PC-3 (cell line): ENCODE measurements at regions not wholly inside any gene's neighbourhood (a gene's known extent, or its start where the extent isn't known, plus 50 kb on each side); places are given as distances from the start of the nearest gene placed in this dataset.

ENCODE experiments used
- ATAC-seq: fragments of 200-7000 bp; cut with Tn5 transposase; 2 replicates; pipeline ENCODE4 v1.9.1; 2020; ENCODE audit warnings: mild to moderate bottlenecking, moderate library complexity
- BruUV-seq: library from RNA; stranded (reverse); fragments of 400-500 nt; replicated peaks from 2 replicates; lab custom pipeline; 2021; lab: Mats Ljungman, UMichigan
- CTCF ChIA-PET: fragments of 300-600 bp; sonication (Branson Sonifier 250); formaldehyde crosslinking; loops from one replicate; lab custom pipeline; 2022; ENCODE audit warnings: antibody characterized with exemption; lab: Charles Lee
- POLR2A ChIA-PET: fragments of 300-600 bp; sonication (Branson Sonifier 250); formaldehyde crosslinking; loops from one replicate; lab custom pipeline; 2022; ENCODE audit warnings: antibody characterized with exemption; ENCODE audit not compliant: unreplicated experiment; lab: Charles Lee
- DNase-seq: peaks from one replicate; pipeline ENCODE4 v3.0.0-alpha.2; 2015
- H2AFZ ChIP-seq: fragments of 300-600 bp; sonication (generic); 2 replicates; pipeline ENCODE4 v1.6.0; 2016; ENCODE audit warnings: antibody characterized with exemption, low read length
- H3F3A ChIP-seq: fragments of 300-600 bp; sonication (generic); one replicate; pipeline ENCODE4 v1.6.0; 2017; ENCODE audit warnings: antibody characterized with exemption, low read length, control low read depth, mild to moderate bottlenecking; ENCODE audit not compliant: unreplicated experiment
- H3K27ac ChIP-seq: fragments of 300-600 bp; sonication (generic); 2 replicates; pipeline ENCODE4 v1.5.1; 2016; ENCODE audit warnings: mild to moderate bottlenecking, low read length
- H3K27me3 ChIP-seq: fragments of 300-600 bp; sonication (generic); 2 replicates; pipeline ENCODE4 v1.6.1; 2016; ENCODE audit warnings: low read length, mixed read lengths
- H3K36me3 ChIP-seq: fragments of 300-600 bp; sonication (generic); 2 replicates; pipeline ENCODE4 v1.6.1; 2016; ENCODE audit warnings: low read depth, mixed run types, low read length, mixed read lengths
- H3K4me1 ChIP-seq: fragments of 300-600 bp; sonication (generic); 2 replicates; pipeline ENCODE4 v1.5.1; 2016; ENCODE audit warnings: low read length; ENCODE audit not compliant: insufficient read depth
- H3K4me2 ChIP-seq: fragments of 300-600 bp; sonication (generic); 2 replicates; pipeline ENCODE4 v1.6.0; 2016; ENCODE audit warnings: low read length
- H3K4me3 ChIP-seq: fragments of 300-600 bp; sonication (generic); 2 replicates; pipeline ENCODE4 v1.5.1; 2016; ENCODE audit warnings: mild to moderate bottlenecking, low read length, mixed read lengths
- H3K79me2 ChIP-seq: fragments of 300-600 bp; sonication (generic); 2 replicates; pipeline ENCODE4 v1.6.1; 2017; ENCODE audit warnings: low read length, mixed read lengths
- H3K9ac ChIP-seq: fragments of 300-600 bp; sonication (generic); 2 replicates; pipeline ENCODE4 v1.6.0; 2016; ENCODE audit warnings: mild to moderate bottlenecking, low read length
- H3K9me2 ChIP-seq: fragments of 300-600 bp; sonication (generic); replicated peaks from 2 replicates; pipeline ENCODE4 v1.6.1; 2016; ENCODE audit warnings: mixed run types, low read length, mixed read lengths
- H3K9me3 ChIP-seq: fragments of 300-600 bp; sonication (generic); 2 replicates; pipeline ENCODE4 v1.6.1; 2016; ENCODE audit warnings: low read length, mixed read lengths
- H4K20me1 ChIP-seq: fragments of 300-600 bp; sonication (generic); 2 replicates; pipeline ENCODE4 v1.6.1; 2016; ENCODE audit warnings: low read length, mixed read lengths
- CTCF ChIP-seq: fragments of 300-600 bp; sonication (generic); conservative IDR thresholded peaks from 2 replicates; pipeline ENCODE4 v1.5.1; 2017; ENCODE audit warnings: antibody characterized with exemption, low read depth, mild to moderate bottlenecking, low read length
- EZH2 ChIP-seq: fragments of 300-600 bp; sonication (generic); IDR thresholded peaks from one replicate; pipeline ENCODE4 v1.6.1; 2017; ENCODE audit warnings: antibody characterized with exemption, mild to moderate bottlenecking, low read length; ENCODE audit not compliant: unreplicated experiment
- EZH2phosphoT487 ChIP-seq: fragments of 300-600 bp; sonication (generic); IDR thresholded peaks from 2 replicates; pipeline ENCODE4 v1.6.1; 2018; ENCODE audit warnings: mild to moderate bottlenecking, antibody characterized with exemption, low read length, borderline replicate concordance
- intact Hi-C: fragments of 100-400 bp; cut with micrococcal nuclease; formaldehyde crosslinking; loops from 2 replicates; pipeline ENCODE4 v1.9.0; 2023

- ChIA-PET CTCF (no interaction called here), POLR2A (no interaction called here)
- no peak overlapping the region for H3K4me3 ChIP-seq
- no peak overlapping the region for H3K4me2 ChIP-seq
- DNase-seq (no peak), ATAC-seq (no peak)
- no peaks in the 10 kb centered on the region for H3K4me1 ChIP-seq
- H3F3A ChIP-seq, result no peaks in the 10 kb centered on the region
- no peak overlapping the region for H3K9ac ChIP-seq
- no peaks in the 10 kb centered on the region for H3K27me3 ChIP-seq
- TF ChIP-seq CTCF (no peak), EZH2 (no peak), EZH2phosphoT487 (no peak)
- no peaks in the 10 kb centered on the region for H4K20me1 ChIP-seq
- H2AFZ ChIP-seq, result no peak overlapping the region
- no peaks in the 10 kb centered on the region for H3K9me2 ChIP-seq
- intact Hi-C loops, result no loop called here
- BruUV-seq, result no TSS peak
- H3K9me3 ChIP-seq, result no peaks in the 10 kb centered on the region
- no peaks in the 10 kb centered on the region for H3K36me3 ChIP-seq
- H3K79me2 ChIP-seq, result no peaks in the 10 kb centered on the region
- H3K27ac ChIP-seq, result no peak overlapping the region
These were observed 628.3 kb downstream of the BUD13 start for GRCh38 chr11:116144387-116144958.

GRCh38 chr11:116138280-116138679, 634.1 kb upstream of the CADM1 start:
- H3K4me1 ChIP-seq, result no peaks in the 10 kb centered on the region
- no TSS peak for BruUV-seq
- H3K27ac ChIP-seq, result no peak overlapping the region
- no peaks in the 10 kb centered on the region for H3F3A ChIP-seq
- H3K9me3 ChIP-seq, result no peaks in the 10 kb centered on the region
- H3K79me2 ChIP-seq, result no peaks in the 10 kb centered on the region
- H3K9ac ChIP-seq, result no peak overlapping the region
- H2AFZ ChIP-seq, result no peak overlapping the region
- no peaks in the 10 kb centered on the region for H4K20me1 ChIP-seq
- no peaks in the 10 kb centered on the region for H3K36me3 ChIP-seq
- no peak for TF ChIP-seq EZH2phosphoT487
- TF ChIP-seq EZH2, result no peak
- TF ChIP-seq CTCF, result no peak
- POLR2A ChIA-PET, result no interaction called here
- H3K27me3 ChIP-seq, result peaks cover 19% of the 10 kb centered on the region; the same call in 1 of the 2 replicates
- H3K4me3 ChIP-seq, result no peak overlapping the region
- intact Hi-C loops, result no loop called here
- ATAC-seq (no peak), DNase-seq (no peak)
- no peaks in the 10 kb centered on the region for H3K9me2 ChIP-seq
- no peak overlapping the region for H3K4me2 ChIP-seq
- CTCF ChIA-PET, result no interaction called here

- POLR2A ChIA-PET, result no interaction called here
- no peaks in the 10 kb centered on the region for H4K20me1 ChIP-seq
- CTCF ChIA-PET, result no interaction called here
- no peak overlapping the region for H3K4me3 ChIP-seq
- no peaks in the 10 kb centered on the region for H3F3A ChIP-seq
- H3K9me3 ChIP-seq, result no peaks in the 10 kb centered on the region
- no peaks in the 10 kb centered on the region for H3K36me3 ChIP-seq
- no peak overlapping the region for H3K27ac ChIP-seq
- peaks cover 21% of the 10 kb centered on the region; the same call in 1 of the 2 replicates for H3K27me3 ChIP-seq
- H3K9ac ChIP-seq, result no peak overlapping the region
- no peak overlapping the region for H2AFZ ChIP-seq
- intact Hi-C loops, result no loop called here
- DNase-seq (no peak), ATAC-seq (no peak)
- H3K4me1 ChIP-seq, result no peaks in the 10 kb centered on the region
- no peaks in the 10 kb centered on the region for H3K9me2 ChIP-seq
- BruUV-seq, result no TSS peak
- no peak for TF ChIP-seq EZH2phosphoT487
- TF ChIP-seq CTCF, result no peak
- TF ChIP-seq EZH2, result no peak
- no peaks in the 10 kb centered on the region for H3K79me2 ChIP-seq
- no peak overlapping the region for H3K4me2 ChIP-seq
These were observed 633.5 kb upstream of the CADM1 start for GRCh38 chr11:116137753-116138152.
